IMR-90 (cell line): ENCODE measurements at regions not wholly inside any gene's neighbourhood (a gene's known extent, or its start where the extent isn't known, plus 50 kb on each side); places are given as distances from the start of the nearest gene placed in this dataset.

Source experiments
- ATAC-seq: fragments of 200-7000 bp; cut with Tn5 transposase; 2 replicates; pipeline ENCODE4 v1.9.1; 2020; ENCODE audit warnings: low read depth, mild to moderate bottlenecking, moderate library complexity
- BruUV-seq: library from RNA; stranded (reverse); fragments of 400-500 nt; replicated peaks from 2 replicates; lab custom pipeline; 2021; lab: Mats Ljungman, UMichigan
- CTCF ChIA-PET: fragments of 300-600 bp; formaldehyde crosslinking; extraction: SDS; loops from one replicate; lab custom pipeline; 2021; ENCODE audit warnings: antibody characterized with exemption; lab: Yijun Ruan, JAX
- POLR2A ChIA-PET: fragments of 300-600 bp; sonication (Branson Sonifier 250); formaldehyde crosslinking; loops from one replicate; lab custom pipeline; 2022; ENCODE audit warnings: antibody characterized with exemption; ENCODE audit not compliant: unreplicated experiment; lab: Charles Lee
- DNase-seq: peaks from one replicate; pipeline ENCODE4 v3.0.0; 2013
- H2AFZ ChIP-seq: replicated peaks from 2 replicates; pipeline ENCODE3; 2013; ENCODE audit warnings: low read length, mild to moderate bottlenecking; ENCODE audit not compliant: poor library complexity
- H2AK5ac ChIP-seq: 2 replicates; pipeline ENCODE4 v1.6.1; 2013; ENCODE audit warnings: low read depth, low read length, inconsistent platforms
- H2AK9ac ChIP-seq: replicated peaks from 2 replicates; pipeline ENCODE3; 2013; ENCODE audit warnings: mild to moderate bottlenecking, low read depth, low read length, moderate library complexity; ENCODE audit not compliant: poor library complexity
- H2BK120ac ChIP-seq: 2 replicates; pipeline ENCODE4 v1.6.1; 2013; ENCODE audit warnings: low read depth, low read length, inconsistent platforms
- H2BK15ac ChIP-seq: 3 replicates; pipeline ENCODE4 v1.6.1; 2013; ENCODE audit warnings: low read depth, low read length, inconsistent platforms
- H2BK20ac ChIP-seq: 2 replicates; pipeline ENCODE4 v1.6.1; 2013; ENCODE audit warnings: low read depth, mild to moderate bottlenecking, inconsistent platforms, low read length, moderate library complexity
- H2BK5ac ChIP-seq: 2 replicates; pipeline ENCODE4 v1.6.1; 2013; ENCODE audit warnings: mild to moderate bottlenecking, low read depth, low read length, inconsistent platforms; ENCODE audit not compliant: poor library complexity, severe bottlenecking
- H3K14ac ChIP-seq: replicated peaks from 2 replicates; pipeline ENCODE4 v1.6.1; 2013; ENCODE audit warnings: low read depth, low read length, inconsistent platforms
- H3K18ac ChIP-seq: 2 replicates; pipeline ENCODE4 v1.6.1; 2013; ENCODE audit warnings: low read depth, low read length, control low read depth
- H3K23ac ChIP-seq: 2 replicates; pipeline ENCODE4 v1.6.1; 2013; ENCODE audit warnings: low read depth, low read length, inconsistent platforms
- H3K27ac ChIP-seq: 2 replicates; pipeline ENCODE4 v1.5.1; 2013; ENCODE audit warnings: mild to moderate bottlenecking, control low read depth, low read length; ENCODE audit not compliant: insufficient read depth
- H3K27me3 ChIP-seq: 2 replicates; pipeline ENCODE4 v1.6.1; 2013; ENCODE audit warnings: low read length; ENCODE audit not compliant: control insufficient read depth, insufficient read depth
- H3K36me3 ChIP-seq: 2 replicates; pipeline ENCODE4 v1.6.1; 2013; ENCODE audit warnings: low read length, mixed read lengths; ENCODE audit not compliant: control insufficient read depth, insufficient read depth
- H3K4ac ChIP-seq: 2 replicates; pipeline ENCODE4 v1.6.1; 2013; ENCODE audit warnings: low read depth, low read length, inconsistent platforms
- H3K4me1 ChIP-seq: 2 replicates; pipeline ENCODE4 v1.6.1; 2013; ENCODE audit warnings: low read length, mixed read lengths; ENCODE audit not compliant: control insufficient read depth, insufficient read depth
- H3K4me2 ChIP-seq: 2 replicates; pipeline ENCODE4 v1.6.1; 2013; ENCODE audit warnings: low read depth, mild to moderate bottlenecking, control low read depth, low read length, moderate library complexity
- H3K4me3 ChIP-seq: 2 replicates; pipeline ENCODE4 v1.5.1; 2013; ENCODE audit warnings: low read depth, mild to moderate bottlenecking, control low read depth, low read length, moderate library complexity; ENCODE audit not compliant: insufficient read depth
- H3K56ac ChIP-seq: 2 replicates; pipeline ENCODE4 v1.6.1; 2013; ENCODE audit warnings: low read length, inconsistent platforms; ENCODE audit not compliant: insufficient read depth; ENCODE audit errors: extremely low read depth
- H3K79me1 ChIP-seq, 2 experiments: 2 replicates each; pipeline ENCODE4 v1.6.1; 2013; ENCODE audit warnings: low read length in 2 of 2, inconsistent platforms in 1 of 2, low read depth in 1 of 2
- H3K9ac ChIP-seq: 2 replicates; pipeline ENCODE4 v1.6.1; 2013; ENCODE audit warnings: low read depth, low read length, control low read depth
- H3K9me1 ChIP-seq: 2 replicates; pipeline ENCODE4 v1.6.1; 2013; ENCODE audit warnings: low read length, inconsistent platforms; ENCODE audit not compliant: insufficient read depth
- H3K9me3 ChIP-seq: 2 replicates; pipeline ENCODE4 v1.6.1; 2013; ENCODE audit warnings: low read length; ENCODE audit not compliant: control insufficient read depth, insufficient read depth
- H4K20me1 ChIP-seq: 2 replicates; pipeline ENCODE4 v1.6.1; 2013; ENCODE audit warnings: low read length, inconsistent platforms; ENCODE audit not compliant: insufficient read depth
- H4K5ac ChIP-seq: 2 replicates; pipeline ENCODE4 v1.6.1; 2013; ENCODE audit warnings: mild to moderate bottlenecking, low read depth, low read length, control low read depth
- H4K8ac ChIP-seq, 2 experiments: 2 replicates each; pipeline ENCODE4 v1.6.1; 2013; ENCODE audit warnings: low read depth in 2 of 2, low read length in 2 of 2, control low read depth in 1 of 2, inconsistent platforms in 1 of 2
- H4K91ac ChIP-seq: 2 replicates; pipeline ENCODE4 v1.6.1; 2013; ENCODE audit warnings: low read depth, low read length, inconsistent platforms; ENCODE audit not compliant: insufficient read depth
- CEBPB ChIP-seq: IDR thresholded peaks from 2 replicates; pipeline ENCODE4 v1.6.1; 2012; ENCODE audit warnings: low read depth, low read length, improper control_type of control experiment
- MAFK ChIP-seq: IDR thresholded peaks from 2 replicates; pipeline ENCODE4 v1.6.1; 2012; ENCODE audit warnings: low read depth, low read length, improper control_type of control experiment
- MXI1 ChIP-seq: IDR thresholded peaks from 2 replicates; pipeline ENCODE4 v1.6.1; 2012; ENCODE audit warnings: low read depth, mild to moderate bottlenecking, low read length, moderate library complexity, borderline replicate concordance
- NFE2L2 ChIP-seq: fragments of 150-350 bp; IDR thresholded peaks from 2 replicates; pipeline ENCODE4 v1.6.1; 2016; ENCODE audit warnings: low read depth, mild to moderate bottlenecking, low read length
- WGBS, 2 experiments: methylation state at CpG; one replicate each; pipeline versions ENCODE4 v1.1.5 to v1.1.7; 2013; ENCODE audit warnings: missing lambda C conversion rate in 2 of 2; ENCODE audit not compliant: insufficient read length in 1 of 2; ENCODE audit errors: extremely low coverage in 2 of 2; 5-methylcytosine and 5-hydroxymethylcytosine counted together
- dilution Hi-C: fragments of 300-500 bp; cut with HindIII; formaldehyde crosslinking; loops from one replicate; pipeline ENCODE4 v1.14.3; 2018; ENCODE audit warnings: low sequenced_read_pairs; ENCODE audit not compliant: unreplicated experiment
- in situ Hi-C: fragments of 300-500 bp; cut with MboI; formaldehyde crosslinking; loops from 3 replicates; pipeline ENCODE4 v1.14.3; 2019; ENCODE audit warnings: low sequenced_read_pairs, inconsistent platforms, mixed read lengths
- intact Hi-C: fragments of 100-400 bp; cut with micrococcal nuclease; formaldehyde crosslinking; loops from 2 replicates; pipeline ENCODE4 v1.10.0; 2022

- Histone ChIP-seq H3K9me1 (no peaks in the 10 kb centered on the region), H2BK20ac (no peak overlapping the region), H3K4me2 (no peak overlapping the region), H2BK5ac (no peak overlapping the region), H2AK5ac (no peak overlapping the region), H4K91ac (no peak overlapping the region), H3K23ac (no peak overlapping the region), H2BK15ac (no peak overlapping the region), H3K14ac (no peak overlapping the region), H3K9me3 (no peaks in the 10 kb centered on the region), H4K8ac (no peak overlapping the region), H3K56ac (no peak overlapping the region), H3K36me3 (no peaks in the 10 kb centered on the region), H3K27ac (no peak overlapping the region), H3K27me3 (no peaks in the 10 kb centered on the region), H3K79me1 (no peaks in the 10 kb centered on the region), H2AK9ac (no peak overlapping the region), H4K5ac (no peak overlapping the region), H2AFZ (no peak overlapping the region), H2BK120ac (no peak overlapping the region), H3K18ac (no peak overlapping the region), H3K4me1 (no peaks in the 10 kb centered on the region), H3K9ac (no peak overlapping the region), H3K4me3 (no peak overlapping the region), H4K20me1 (no peaks in the 10 kb centered on the region), H3K4ac (no peak overlapping the region)
- CTCF ChIA-PET = no interaction called here
- intact Hi-C loops = no loop called here
- DNase-seq (no peak), ATAC-seq (no peak)
- dilution Hi-C loops = no loop called here
- POLR2A ChIA-PET = no interaction called here
- in situ Hi-C loops = no loop called here
- no peak for TF ChIP-seq NFE2L2
- TF ChIP-seq CEBPB = no peak
- no peak for TF ChIP-seq MAFK
- TF ChIP-seq MXI1 = no peak
- no CpG with 5 or more reads among the region's 4 CpGs for WGBS, 2 experiments
- no TSS peak for BruUV-seq
These were observed 91.7 kb upstream of the KDR start for GRCh38 chr4:55216863-55217635.
